Fibroblast of lung (primary cell): ENCODE measurements at regions not wholly inside any gene's neighbourhood (a gene's known extent, or its start where the extent isn't known, plus 50 kb on each side); places are given as distances from the start of the nearest gene placed in this dataset.

Experiments
- CTCF ChIP-seq, 2 donors: IDR thresholded peaks in 1 of 2; conservative IDR thresholded peaks in 1 of 2; 1 replicate in 1 of 2; 2 replicates in 1 of 2; pipeline ENCODE4 v1.5.1; 2011 to 2012; ENCODE audit warnings: low read length in 2 of 2, control low read depth in 1 of 2, inconsistent platforms in 1 of 2, low read depth in 1 of 2, mild to moderate bottlenecking in 1 of 2
- EZH2 ChIP-seq: IDR thresholded peaks from 2 replicates; pipeline ENCODE4 v1.5.1; 2012; ENCODE audit warnings: low read length, control low read depth, mild to moderate bottlenecking; ENCODE audit errors: missing control alignments

GRCh38 chr20:58107533-58107932 is 120.9 kb downstream of the ANKRD60 start:
- TF ChIP-seq CTCF (conservative IDR thresholded peaks at IDR 0.05 in 1 of 2, IDR thresholded peaks at IDR 0.05 in 1 of 2; ENCODE audit: low read depth in 1 of 2, low read length in 2 of 2) (no peak), EZH2 (no peak)
